Daoy (cell line): ENCODE measurements at regions not wholly inside any gene's neighbourhood (a gene's known extent, or its start where the extent isn't known, plus 50 kb on each side); places are given as distances from the start of the nearest gene placed in this dataset.
"Not testable (repeated sequence)": the region's sequence is repeated elsewhere in the genome, so short reads cannot be mapped to it uniquely, and the experiment has no call there.

ENCODE experiments used
- DNase-seq: peaks from one replicate; pipeline ENCODE4 v3.0.0-alpha.2; 2015; ENCODE audit warnings: low read depth

GRCh38 chr10:44008270-44008916 is 359.7 kb upstream of the ZNF32 start:
- DNase-seq: peak; percentile 76

- no peak for DNase-seq
Observed at GRCh38 chr10:44006771-44007170, 358.1 kb upstream of the ZNF32 start.

GRCh38 chr10:44005788-44006099 is 357.1 kb upstream of the ZNF32 start:
- no peak for DNase-seq

- DNase-seq: no peak
Observed at GRCh38 chr10:44004913-44005787, 356.5 kb upstream of the ZNF32 start.

GRCh38 chr10:43998021-43998809 is 349.5 kb upstream of the ZNF32 start:
- DNase-seq: no peak

- DNase-seq: no peak
Observed at GRCh38 chr10:43997330-43997729, 348.6 kb upstream of the ZNF32 start.

DNA sequence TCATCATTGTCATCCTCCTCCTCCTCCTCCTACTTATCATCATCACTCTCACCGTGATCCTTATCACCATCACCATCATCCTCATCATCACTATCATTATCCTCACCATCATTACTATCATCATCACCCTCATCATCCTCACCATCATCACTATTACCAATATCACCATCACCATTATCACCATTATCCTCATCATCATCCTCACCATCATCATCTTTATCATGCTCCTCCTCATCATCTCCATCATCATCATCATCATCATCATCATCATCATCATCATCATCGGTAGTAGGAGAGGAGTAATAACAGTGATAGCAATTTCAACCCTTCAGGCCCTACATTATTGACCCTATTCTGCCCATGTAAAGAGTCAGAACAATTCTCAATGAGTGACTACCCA is 345.9 kb upstream of the ZNF32 start:
- no peak for DNase-seq

GRCh38 chr10:43992816-43993215 is 344.1 kb upstream of the ZNF32 start:
- not testable (repeated sequence) for DNase-seq

DNA sequence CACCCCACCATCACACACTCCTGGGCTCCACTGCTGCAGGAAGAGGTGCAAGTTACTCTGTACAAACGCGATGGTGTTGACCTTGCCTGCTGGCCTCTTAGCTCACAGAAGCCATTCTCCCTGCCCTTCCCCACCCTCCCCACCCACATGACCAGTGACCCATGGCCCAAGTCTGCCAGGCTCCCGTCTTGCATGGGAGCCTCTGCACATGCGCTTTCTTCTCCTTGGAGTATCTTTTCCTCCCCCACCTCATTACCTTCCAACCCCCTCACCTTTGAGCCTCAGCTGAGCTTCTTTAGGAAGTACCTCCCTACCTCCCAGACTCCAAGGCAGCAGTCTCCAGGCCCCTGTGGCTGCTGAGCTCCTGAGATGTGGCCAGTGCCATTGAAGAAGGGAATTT is 337.7 kb upstream of the ZNF32 start:
- no peak for DNase-seq

GRCh38 chr10:43985941-43986340 is 337.3 kb upstream of the ZNF32 start:
- DNase-seq: no peak

GRCh38 chr10:43983856-43984271 is 335.2 kb upstream of the ZNF32 start:
- no peak for DNase-seq

DNA sequence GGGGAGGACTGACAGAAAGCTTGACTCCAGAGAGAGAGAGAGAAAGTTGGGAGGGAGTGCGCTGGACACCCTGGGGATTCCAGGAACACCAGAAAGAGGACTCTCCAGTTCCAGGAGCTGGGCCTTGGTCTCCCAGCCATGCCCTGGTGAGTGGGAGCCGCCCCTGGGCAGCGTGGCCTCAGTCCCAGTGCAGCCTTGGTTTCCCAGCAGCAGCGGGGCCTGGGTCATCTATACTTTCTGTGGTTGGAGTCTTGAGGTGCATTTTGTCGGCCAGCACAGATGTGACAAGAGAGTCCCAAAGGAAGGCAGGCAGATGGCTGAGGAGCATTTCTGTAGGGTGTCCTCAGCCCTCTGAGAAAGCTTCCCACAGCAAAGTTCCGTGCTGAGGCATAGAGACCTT is 334.7 kb upstream of the ZNF32 start:
- DNase-seq: no peak

- no peak for DNase-seq
Observed at GRCh38 chr10:43982250-43982649, 333.6 kb upstream of the ZNF32 start.

DNA sequence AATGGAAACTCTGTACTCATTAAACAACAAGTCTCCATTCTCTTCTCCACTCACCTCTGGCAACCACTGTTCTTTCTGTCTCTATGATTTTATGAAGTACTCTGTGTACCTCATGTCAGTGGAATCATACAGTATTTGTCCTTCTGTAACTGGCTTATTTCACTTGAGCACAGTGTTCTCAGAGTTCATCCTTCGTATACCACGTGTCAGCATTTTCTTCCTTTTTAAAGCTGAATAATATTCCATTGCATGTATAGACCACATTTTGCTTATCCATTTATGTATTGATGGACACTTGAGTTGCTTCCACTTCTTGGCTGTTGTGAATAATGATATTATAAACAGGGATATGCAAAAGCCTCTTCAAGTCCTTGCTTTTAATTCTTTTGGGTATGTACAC is 333.0 kb upstream of the ZNF32 start:
- no peak for DNase-seq

GRCh38 chr10:43981232-43981631 is 332.6 kb upstream of the ZNF32 start:
- peak; percentile 38 for DNase-seq

- no peak for DNase-seq
Observed at GRCh38 chr10:43980715-43981114, 332.0 kb upstream of the ZNF32 start.

DNA sequence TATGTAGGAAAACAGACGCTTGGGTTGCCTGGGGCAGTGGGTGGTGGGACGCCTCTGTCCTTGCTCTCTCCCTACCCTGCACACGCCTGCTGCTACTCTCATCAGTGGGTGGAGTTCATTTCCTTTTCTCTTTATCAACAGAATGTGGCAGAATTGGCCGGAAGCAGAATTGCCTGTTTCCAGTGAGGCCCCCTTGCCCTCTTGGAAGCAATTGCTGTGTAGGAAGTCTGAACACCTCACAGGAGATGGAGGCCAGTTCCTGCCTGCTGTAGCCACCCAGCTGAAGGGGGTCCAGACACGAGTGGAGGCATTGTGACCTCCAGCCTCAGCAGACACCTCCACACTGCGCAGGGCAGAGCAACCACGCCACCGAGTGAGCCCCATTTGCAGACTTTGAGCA is 331.6 kb upstream of the ZNF32 start:
- DNase-seq: no peak

DNA sequence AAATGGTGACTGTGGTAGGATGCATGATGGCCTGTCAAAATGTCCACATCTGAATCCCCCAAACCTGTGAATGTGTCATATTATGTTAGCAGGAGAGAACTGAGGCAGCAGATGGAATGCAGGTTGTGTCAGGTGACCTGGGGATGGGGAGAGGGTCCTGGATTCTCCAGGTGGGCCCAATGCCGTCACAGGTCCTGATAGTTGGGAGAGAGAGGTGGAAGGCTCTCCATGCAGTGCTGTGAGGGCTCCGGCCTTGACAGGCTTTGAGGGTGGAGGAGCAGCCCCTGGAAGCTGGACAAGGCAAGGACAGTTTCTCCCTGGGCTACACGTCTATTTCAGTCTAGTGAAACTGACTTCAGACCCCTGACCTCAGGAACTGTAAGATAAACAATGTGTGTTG is 330.9 kb upstream of the ZNF32 start:
- no peak for DNase-seq

DNA sequence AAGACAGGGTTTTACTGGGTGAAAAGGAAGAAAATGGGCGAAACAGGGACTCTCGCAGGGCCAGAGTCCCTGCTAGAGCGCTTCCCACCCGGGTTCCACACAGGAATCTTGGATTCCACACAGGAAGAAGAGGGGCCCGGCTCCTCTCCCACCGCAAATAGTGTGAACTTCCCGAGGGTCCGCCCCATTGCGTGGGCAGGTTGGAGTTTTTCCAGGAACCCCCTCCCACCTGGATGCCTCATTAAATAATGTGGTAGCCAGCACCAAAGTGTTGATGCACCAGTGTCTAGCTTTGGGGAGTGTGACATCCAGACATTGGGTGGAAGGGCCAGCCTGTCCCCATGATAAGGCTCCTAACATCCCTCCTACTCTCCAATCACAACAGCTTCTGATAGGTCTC is 330.3 kb upstream of the ZNF32 start:
- no peak for DNase-seq

DNA sequence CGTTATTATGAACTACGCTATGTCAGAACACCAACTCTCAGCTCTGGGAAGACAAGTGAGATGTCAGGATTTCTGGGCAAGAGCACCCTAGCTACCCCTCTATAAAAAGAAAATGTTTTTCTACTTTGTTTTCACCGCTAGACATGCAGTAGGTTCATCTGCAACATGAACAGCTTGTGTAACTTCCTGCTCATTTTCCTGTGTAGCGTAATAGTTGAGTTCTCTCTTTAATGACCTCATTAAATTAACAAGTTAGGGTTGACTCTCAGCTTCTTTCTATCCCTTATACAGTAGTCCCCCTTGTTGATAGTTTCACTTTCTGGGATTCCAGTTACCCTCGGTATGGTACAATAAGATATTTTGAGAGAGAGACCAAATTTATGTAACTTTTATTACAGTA is 329.4 kb upstream of the ZNF32 start:
- DNase-seq: no peak

DNA sequence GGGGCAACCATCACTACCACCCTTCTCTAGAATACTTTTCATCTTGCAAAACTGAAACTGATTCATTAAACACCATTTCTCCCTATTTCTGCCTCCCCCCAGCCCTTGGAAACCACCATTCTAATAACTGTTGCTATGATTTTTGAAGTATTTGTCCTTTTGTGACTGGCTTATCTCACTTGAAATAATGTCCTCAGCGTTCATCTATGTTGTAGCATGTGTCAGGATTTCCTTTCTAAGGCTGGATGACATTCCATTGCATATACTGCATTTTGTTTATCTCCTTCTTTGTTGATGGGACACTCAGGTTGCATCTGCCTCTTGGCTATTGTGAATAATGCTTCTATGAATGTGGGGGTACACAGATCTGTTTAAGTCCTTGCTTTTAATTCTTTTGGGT is 327.6 kb upstream of the ZNF32 start:
- no peak for DNase-seq

DNA sequence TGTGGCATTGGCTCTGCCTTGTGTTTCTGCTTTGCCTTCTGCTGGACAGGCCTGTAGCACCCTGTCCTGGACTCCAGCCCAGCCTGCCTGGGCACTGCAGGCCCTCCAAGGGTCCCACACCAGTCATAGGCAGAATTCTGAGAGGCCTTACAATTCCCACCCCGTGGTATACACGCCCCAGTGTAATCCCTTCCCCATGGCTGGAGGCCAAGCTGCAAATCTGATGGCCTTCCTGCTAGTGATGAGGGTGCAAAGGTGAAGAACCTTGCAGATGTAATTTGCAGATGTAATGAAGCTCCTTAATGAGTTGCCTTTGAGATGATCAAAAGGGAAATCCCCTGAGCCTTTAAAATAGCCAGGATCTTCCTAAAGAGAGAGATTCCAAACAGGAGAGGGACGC is 325.1 kb upstream of the ZNF32 start:
- DNase-seq: no peak
